H1 (cell line): ENCODE measurements at regions not wholly inside any gene's neighbourhood (a gene's known extent, or its start where the extent isn't known, plus 50 kb on each side); places are given as distances from the start of the nearest gene placed in this dataset.

Experiments used
- CTCF ChIA-PET: fragments of 300-600 bp; sonication (Branson Sonifier 250); formaldehyde crosslinking; loops from one replicate; lab custom pipeline; 2021; ENCODE audit not compliant: partially characterized antibody; lab: Charles Lee
- POLR2A ChIA-PET: fragments of 300-600 bp; sonication (Branson Sonifier 250); formaldehyde crosslinking; loops from one replicate; lab custom pipeline; 2021; ENCODE audit warnings: inconsistent platforms; ENCODE audit not compliant: partially characterized antibody; lab: Charles Lee
- DNase-seq, 2 experiments: peaks; one replicate each; pipeline versions ENCODE4 v3.0.0 to v3.0.0-alpha.2; 2010 to 2022; ENCODE audit warnings: low spot score in 2 of 2, low read depth in 1 of 2, mixed read lengths in 1 of 2
- FAIRE-seq: peaks from 2 replicates; lab custom pipeline; 2011; peaks lifted over from hg19 to GRCh38; lab: Jason Lieb, UNC
- H2AFZ ChIP-seq: 2 replicates; pipeline ENCODE4 v1.8.1; 2012; ENCODE audit warnings: low read length, inconsistent platforms
- H2AK5ac ChIP-seq: 2 replicates; pipeline ENCODE4 v1.6.1; 2013; ENCODE audit warnings: low read depth, low read length
- H2BK120ac ChIP-seq: replicated peaks from 2 replicates; pipeline ENCODE3; 2013; ENCODE audit warnings: low read depth, low read length, inconsistent platforms
- H2BK12ac ChIP-seq: 2 replicates; pipeline ENCODE4 v1.6.1; 2013; ENCODE audit warnings: low read depth, low read length
- H2BK15ac ChIP-seq: 2 replicates; pipeline ENCODE4 v1.6.1; 2013; ENCODE audit warnings: low read length
- H2BK20ac ChIP-seq: 2 replicates; pipeline ENCODE4 v1.6.1; 2013; ENCODE audit warnings: low read length
- H2BK5ac ChIP-seq: 2 replicates; pipeline ENCODE4 v1.6.1; 2013; ENCODE audit warnings: low read depth, low read length
- H3K14ac ChIP-seq: 2 replicates; pipeline ENCODE4 v1.6.1; 2013; ENCODE audit warnings: inconsistent platforms; ENCODE audit not compliant: insufficient read length
- H3K18ac ChIP-seq: 2 replicates; pipeline ENCODE4 v1.6.1; 2013; ENCODE audit warnings: low read length; ENCODE audit errors: extremely low read depth
- H3K23ac ChIP-seq: 2 replicates; pipeline ENCODE4 v1.6.1; 2013; ENCODE audit warnings: inconsistent platforms; ENCODE audit not compliant: insufficient read length
- H3K23me2 ChIP-seq: 2 replicates; pipeline ENCODE4 v1.6.1; 2013; ENCODE audit warnings: low read depth, low read length
- H3K27ac ChIP-seq: 2 replicates; pipeline ENCODE4 v1.6.1; 2011; ENCODE audit warnings: low read depth, low read length, inconsistent platforms
- H3K27me3 ChIP-seq, 4 experiments: replicated peaks in 1 of 4; 1 replicate in 1 of 4; 2 replicates in 3 of 4; pipeline versions ENCODE4 v1.6.1 to v1.8.1; 2011 to 2013; ENCODE audit warnings: low read length in 3 of 4, mild to moderate bottlenecking in 3 of 4, inconsistent platforms in 2 of 4, mixed read lengths in 2 of 4, moderate library complexity in 1 of 4; ENCODE audit not compliant: control insufficient read depth in 3 of 4, insufficient read depth in 3 of 4; ENCODE audit errors: extremely low read depth in 1 of 4
- H3K36me3 ChIP-seq, 4 experiments: 2 replicates each; pipeline versions ENCODE4 v1.6.1 to v1.8.1; 2011 to 2013; ENCODE audit warnings: mild to moderate bottlenecking in 4 of 4, low read length in 3 of 4, moderate library complexity in 2 of 4, control low read depth in 1 of 4, inconsistent platforms in 1 of 4; ENCODE audit not compliant: insufficient read depth in 4 of 4, control insufficient read depth in 2 of 4
- H3K4ac ChIP-seq: replicated peaks from 2 replicates; pipeline ENCODE3; 2013; ENCODE audit warnings: low read length, low read depth, mixed read lengths, inconsistent platforms; ENCODE audit not compliant: insufficient read length
- H3K4me1 ChIP-seq, 4 experiments: replicated peaks in 1 of 4; 1 replicate in 1 of 4; 2 replicates in 3 of 4; pipeline versions ENCODE4 v1.6.1 to v1.8.1; 2011 to 2013; ENCODE audit warnings: low read length in 3 of 4, inconsistent platforms in 2 of 4, mixed read lengths in 1 of 4; ENCODE audit not compliant: insufficient read depth in 4 of 4, control insufficient read depth in 3 of 4
- H3K4me2 ChIP-seq, 2 experiments: 2 replicates each; pipeline versions ENCODE4 v1.6.1 to v1.8.1; 2011 to 2013; ENCODE audit warnings: low read depth in 2 of 2, low read length in 2 of 2, control low read depth in 1 of 2, inconsistent platforms in 1 of 2, mild to moderate bottlenecking in 1 of 2; ENCODE audit not compliant: insufficient read depth in 1 of 2
- H3K4me3 ChIP-seq, 4 experiments: fragments of 200-600, 300-600 bp in 1 of 4; sonication (generic), shearing (Covaris generic), sonication (Bioruptor Twin) in 1 of 4; 2 replicates each; pipeline versions ENCODE4 v1.5.1 to v1.8.1; 2011 to 2016; ENCODE audit warnings: low read length in 4 of 4, low read depth in 3 of 4, control low read depth in 2 of 4, inconsistent platforms in 2 of 4, mild to moderate bottlenecking in 2 of 4, mixed read lengths in 1 of 4, moderate library complexity in 1 of 4; ENCODE audit not compliant: insufficient read depth in 2 of 4; ENCODE audit errors: extremely low read depth in 1 of 4
- H3K56ac ChIP-seq: replicated peaks from 2 replicates; pipeline ENCODE3; 2013; ENCODE audit warnings: low read depth, mild to moderate bottlenecking, mixed read lengths, low read length, inconsistent platforms; ENCODE audit not compliant: insufficient read length
- H3K79me1 ChIP-seq: 2 replicates; pipeline ENCODE4 v1.6.1; 2013; ENCODE audit warnings: low read depth, low read length, control low read depth
- H3K79me2 ChIP-seq, 2 experiments: 2 replicates each; pipeline versions ENCODE4 v1.6.1 to v1.8.1; 2012 to 2013; ENCODE audit warnings: low read length in 2 of 2, mild to moderate bottlenecking in 2 of 2, inconsistent platforms in 1 of 2; ENCODE audit not compliant: insufficient read depth in 2 of 2, control insufficient read depth in 1 of 2
- H3K9ac ChIP-seq, 4 experiments: replicated peaks in 1 of 4; 1 replicate in 1 of 4; 2 replicates in 3 of 4; pipeline versions ENCODE4 v1.6.1 to v1.8.1; 2011 to 2013; ENCODE audit warnings: low read depth in 3 of 4, low read length in 3 of 4, control low read depth in 2 of 4, mild to moderate bottlenecking in 2 of 4, moderate library complexity in 2 of 4, inconsistent platforms in 1 of 4; ENCODE audit errors: extremely low read depth in 1 of 4
- H3K9me3 ChIP-seq, 2 experiments: 2 replicates each; pipeline versions ENCODE4 v1.6.1 to v1.8.1; 2012 to 2013; ENCODE audit warnings: mild to moderate bottlenecking in 2 of 2, moderate library complexity in 2 of 2, control low read depth in 1 of 2, inconsistent platforms in 1 of 2, low read depth in 1 of 2, low read length in 1 of 2, mixed read lengths in 1 of 2; ENCODE audit not compliant: insufficient read depth in 2 of 2
- H4K20me1 ChIP-seq, 2 experiments: replicated peaks in 1 of 2; 2 replicates each; pipeline versions ENCODE3 to v1.8.1; 2011 to 2013; ENCODE audit warnings: inconsistent platforms in 2 of 2, low read length in 2 of 2, mild to moderate bottlenecking in 1 of 2; ENCODE audit not compliant: insufficient read depth in 2 of 2, control insufficient read depth in 1 of 2
- H4K5ac ChIP-seq: 2 replicates; pipeline ENCODE4 v1.6.1; 2013; ENCODE audit warnings: low read length, low read depth, mixed read lengths, inconsistent platforms; ENCODE audit not compliant: insufficient read length
- H4K8ac ChIP-seq: 2 replicates; pipeline ENCODE4 v1.8.0; 2013; ENCODE audit warnings: mild to moderate bottlenecking, moderate library complexity, low read length, inconsistent platforms; ENCODE audit not compliant: insufficient read depth; ENCODE audit errors: extremely low read depth
- H4K91ac ChIP-seq: replicated peaks from 2 replicates; pipeline ENCODE3; 2013; ENCODE audit warnings: low read length, mixed read lengths, inconsistent platforms; ENCODE audit not compliant: insufficient read length
- JUN ChIP-seq: IDR thresholded peaks from 2 replicates; pipeline ENCODE4 v1.6.1; 2011; ENCODE audit warnings: low read depth, mild to moderate bottlenecking, improper control_type of control experiment, low read length
- WGBS, 2 experiments: shearing (Covaris generic) in 1 of 2; methylation state at CpG; one replicate each; pipeline versions ENCODE4 v1.1.6 to v1.1.7; 2013 to 2015; ENCODE audit warnings: low lambda C conversion rate in 2 of 2, mixed read lengths in 2 of 2, inconsistent platforms in 1 of 2, low coverage in 1 of 2, missing lambda C conversion rate in 1 of 2; ENCODE audit not compliant: insufficient replicate concordance in 2 of 2, insufficient coverage in 1 of 2, insufficient read length in 1 of 2; ENCODE audit errors: extremely low coverage in 1 of 2, missing lambda C conversion rate in 1 of 2; 5-methylcytosine and 5-hydroxymethylcytosine counted together

DNA sequence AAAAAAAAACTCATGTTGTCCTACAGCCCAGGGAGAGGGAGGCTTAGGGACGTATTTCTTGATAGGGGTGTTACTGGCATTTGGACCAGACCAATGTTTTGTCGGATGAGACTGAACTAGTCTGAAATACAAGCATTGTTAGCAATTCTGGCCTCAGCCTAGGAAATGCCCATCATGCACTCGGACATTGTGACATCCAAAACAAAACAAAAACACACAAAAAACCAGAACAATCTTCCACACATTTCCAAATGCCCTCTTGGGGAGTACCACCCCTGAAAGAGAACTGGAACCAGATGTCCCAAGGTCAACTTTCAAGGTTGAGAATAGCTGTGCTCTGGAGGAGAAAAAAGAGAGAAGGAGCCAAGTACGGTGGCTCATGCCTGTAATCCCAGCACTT is 299.1 kb upstream of the JARID2 start:
- Histone ChIP-seq H3K36me3 (no peaks in the 10 kb centered on the region), H3K27me3 (no peaks in the 10 kb centered on the region), H4K5ac (no peak overlapping the region), H2BK12ac (no peak overlapping the region), H3K4ac (no peak overlapping the region), H3K27ac (no peak overlapping the region), H3K4me2 (no peak overlapping the region), H3K23ac (no peak overlapping the region), H3K9ac (no peak overlapping the region), H3K14ac (no peak overlapping the region), H3K4me1 (no peaks in the 10 kb centered on the region), H2AFZ (no peak overlapping the region), H3K79me2 (no peaks in the 10 kb centered on the region; a peak in 1 of 4 replicates), H4K20me1 (no peaks in the 10 kb centered on the region), H3K18ac (no peak overlapping the region), H4K8ac (no peak overlapping the region), H3K56ac (no peak overlapping the region), H2AK5ac (no peak overlapping the region), H2BK20ac (no peak overlapping the region), H3K23me2 (no peaks in the 10 kb centered on the region), H3K4me3 (no peak overlapping the region), H3K79me1 (0 out of 2 replicates have a peak, but pooled peaks cover 2% of the 10 kb centered on the region), H2BK15ac (no peak overlapping the region), H2BK5ac (no peak overlapping the region), H3K9me3 (no peaks in the 10 kb centered on the region), H4K91ac (no peak overlapping the region), H2BK120ac (no peak overlapping the region)
- POLR2A ChIA-PET: no interaction called here
- WGBS, 2 experiments: 90% methylated on average over 4 of the region's 4 CpGs; no CpG with 5 or more reads in 1 of the 2 experiments
- DNase-seq: no peak
- FAIRE-seq: no peak
- CTCF ChIA-PET: interaction anchor here (0.7 to 1.0 kb wide), 3 partner anchors 10 to 196 kb away, joined by 3 to 5 read pairs (median 4); no protein-coding TSS in a partner anchor
- no peak for TF ChIP-seq JUN
